ENCODE measurements at regions not wholly inside any gene's neighbourhood (a gene's known extent, or its start where the extent isn't known, plus 50 kb on each side); places are given as distances from the start of the nearest gene placed in this dataset.

DNA sequence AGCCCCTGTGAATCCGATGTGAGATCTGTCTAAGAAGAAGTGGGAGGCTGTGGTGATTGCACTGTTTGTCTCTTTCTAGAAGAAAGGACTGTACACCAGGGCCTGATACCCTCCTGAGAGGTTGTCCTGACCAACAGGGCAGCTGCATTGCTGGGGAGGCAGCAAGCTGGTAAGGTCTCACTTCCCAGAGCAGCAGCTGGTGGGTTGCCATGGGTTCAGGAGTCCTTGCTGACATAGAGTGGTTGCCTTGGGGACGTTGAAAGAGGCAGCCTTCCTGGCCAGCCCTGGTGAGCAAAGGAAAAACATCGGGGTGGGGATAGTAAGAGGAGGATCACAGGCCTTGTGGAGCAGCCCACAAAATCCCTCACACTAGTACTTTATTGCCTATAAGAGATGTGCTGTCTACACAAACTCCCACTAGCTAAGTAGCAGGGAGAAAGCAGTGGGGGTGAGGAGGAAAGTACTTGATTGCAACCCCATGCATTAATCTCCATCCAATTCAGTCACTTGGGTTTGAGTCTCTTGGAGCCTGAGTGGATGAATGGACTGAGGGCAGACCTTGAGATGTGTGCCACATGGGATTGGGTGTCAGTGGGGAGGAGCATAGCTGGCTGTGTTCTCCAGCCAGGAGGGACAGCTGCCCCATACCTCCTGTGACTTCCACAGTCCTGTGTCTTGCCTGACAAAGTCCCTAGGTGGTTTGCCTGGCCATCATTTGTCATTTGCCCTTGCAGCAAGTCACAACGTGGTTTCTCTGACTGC lies 143.8 kb upstream of the RPL38 start:
- TF ChIP-seq EZH2 (IDR thresholded peaks at IDR 0.05) = no peak
- TF ChIP-seq, protein P1, sequence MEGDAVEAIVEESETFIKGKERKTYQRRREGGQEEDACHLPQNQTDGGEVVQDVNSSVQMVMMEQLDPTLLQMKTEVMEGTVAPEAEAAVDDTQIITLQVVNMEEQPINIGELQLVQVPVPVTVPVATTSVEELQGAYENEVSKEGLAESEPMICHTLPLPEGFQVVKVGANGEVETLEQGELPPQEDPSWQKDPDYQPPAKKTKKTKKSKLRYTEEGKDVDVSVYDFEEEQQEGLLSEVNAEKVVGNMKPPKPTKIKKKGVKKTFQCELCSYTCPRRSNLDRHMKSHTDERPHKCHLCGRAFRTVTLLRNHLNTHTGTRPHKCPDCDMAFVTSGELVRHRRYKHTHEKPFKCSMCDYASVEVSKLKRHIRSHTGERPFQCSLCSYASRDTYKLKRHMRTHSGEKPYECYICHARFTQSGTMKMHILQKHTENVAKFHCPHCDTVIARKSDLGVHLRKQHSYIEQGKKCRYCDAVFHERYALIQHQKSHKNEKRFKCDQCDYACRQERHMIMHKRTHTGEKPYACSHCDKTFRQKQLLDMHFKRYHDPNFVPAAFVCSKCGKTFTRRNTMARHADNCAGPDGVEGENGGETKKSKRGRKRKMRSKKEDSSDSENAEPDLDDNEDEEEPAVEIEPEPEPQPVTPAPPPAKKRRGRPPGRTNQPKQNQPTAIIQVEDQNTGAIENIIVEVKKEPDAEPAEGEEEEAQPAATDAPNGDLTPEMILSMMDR (IDR thresholded peaks at IDR 0.05) = no peak

Data from neural progenitor cell (in vitro differentiated cells).